Neural cell (in vitro differentiated cells): ENCODE measurements at regions not wholly inside any gene's neighbourhood (a gene's known extent, or its start where the extent isn't known, plus 50 kb on each side); places are given as distances from the start of the nearest gene placed in this dataset.
"Not testable (repeated sequence)": the region's sequence is repeated elsewhere in the genome, so short reads cannot be mapped to it uniquely, and the experiment has no call there.

Experiments
- H2AFZ ChIP-seq: fragments of 200-600, 300-800 bp; sonication (generic), shearing (Covaris generic); 2 replicates; pipeline ENCODE4 v1.6.0; 2014; ENCODE audit warnings: low read depth, mild to moderate bottlenecking, antibody characterized with exemption, low read length, moderate library complexity
- H3F3A ChIP-seq: fragments of 200-600 bp; shearing (Covaris generic); 2 replicates; pipeline ENCODE4 v1.6.1; 2016; ENCODE audit warnings: mild to moderate bottlenecking, moderate library complexity, mixed read lengths, antibody characterized with exemption, low read length; ENCODE audit not compliant: insufficient read depth, poor library complexity, severe bottlenecking
- H3K27ac ChIP-seq: fragments of 200-600, 300-800 bp; sonication (generic), shearing (Covaris generic); 2 replicates; pipeline ENCODE4 v1.5.1; 2014; ENCODE audit warnings: mild to moderate bottlenecking, low read length, moderate library complexity
- H3K27me3 ChIP-seq: fragments of 300-800, 200-600 bp; sonication (generic), shearing (Covaris generic); 2 replicates; pipeline ENCODE4 v1.6.0; 2014; ENCODE audit warnings: mild to moderate bottlenecking, low read depth, low read length, moderate library complexity; ENCODE audit not compliant: insufficient read depth
- H3K36me3 ChIP-seq: fragments of 300-800, 200-600 bp; sonication (generic), shearing (Covaris generic); 2 replicates; pipeline ENCODE4 v1.5.1; 2014; ENCODE audit warnings: mild to moderate bottlenecking, antibody characterized with exemption, low read length, moderate library complexity; ENCODE audit not compliant: insufficient read depth
- H3K4me2 ChIP-seq: fragments of 300-800, 200-600 bp; sonication (generic), shearing (Covaris generic); 2 replicates; pipeline ENCODE4 v1.6.0; 2014; ENCODE audit warnings: mild to moderate bottlenecking, low read length
- H3K4me3 ChIP-seq: fragments of 300-800, 200-600 bp; sonication (generic), shearing (Covaris generic); 2 replicates; pipeline ENCODE4 v1.5.1; 2014; ENCODE audit warnings: mild to moderate bottlenecking, low read length, moderate library complexity
- H3K79me2 ChIP-seq: fragments of 200-600 bp; shearing (Covaris generic); replicated peaks from 2 replicates; pipeline ENCODE4 v1.6.0; 2014; ENCODE audit warnings: mild to moderate bottlenecking, low read length, moderate library complexity; ENCODE audit not compliant: insufficient read depth
- H3K9ac ChIP-seq: fragments of 300-800, 200-600 bp; sonication (generic), shearing (Covaris generic); 2 replicates; pipeline ENCODE4 v1.6.1; 2016; ENCODE audit warnings: mild to moderate bottlenecking, low read length, mixed read lengths
- H3K9me2 ChIP-seq: fragments of 200-600 bp; shearing (Covaris generic); 2 replicates; pipeline ENCODE4 v1.6.1; 2016; ENCODE audit warnings: mild to moderate bottlenecking, low read length, mixed read lengths; ENCODE audit not compliant: insufficient read depth
- H3K9me3 ChIP-seq: fragments of 200-600, 300-800 bp; sonication (generic), shearing (Covaris generic); 2 replicates; pipeline ENCODE4 v1.6.1; 2016; ENCODE audit warnings: mild to moderate bottlenecking, mixed run types, low read length, moderate library complexity, mixed read lengths
- H4K20me1 ChIP-seq: fragments of 200-600 bp; shearing (Covaris generic); 2 replicates; pipeline ENCODE4 v1.6.1; 2016; ENCODE audit warnings: mild to moderate bottlenecking, mixed run types; ENCODE audit not compliant: insufficient read depth

GRCh38 chr9:62804314-62804713 is 1614.5 kb downstream of the SPATA31A7 start:
- not testable (repeated sequence) for H3K9ac ChIP-seq, H3K4me3 ChIP-seq, H3K79me2 ChIP-seq, H2AFZ ChIP-seq, H3F3A ChIP-seq, H4K20me1 ChIP-seq, H3K27ac ChIP-seq, H3K9me2 ChIP-seq, H3K4me2 ChIP-seq, H3K36me3 ChIP-seq, H3K9me3 ChIP-seq
- H3K27me3 ChIP-seq: peaks cover 66% of the 10 kb centered on the region

DNA sequence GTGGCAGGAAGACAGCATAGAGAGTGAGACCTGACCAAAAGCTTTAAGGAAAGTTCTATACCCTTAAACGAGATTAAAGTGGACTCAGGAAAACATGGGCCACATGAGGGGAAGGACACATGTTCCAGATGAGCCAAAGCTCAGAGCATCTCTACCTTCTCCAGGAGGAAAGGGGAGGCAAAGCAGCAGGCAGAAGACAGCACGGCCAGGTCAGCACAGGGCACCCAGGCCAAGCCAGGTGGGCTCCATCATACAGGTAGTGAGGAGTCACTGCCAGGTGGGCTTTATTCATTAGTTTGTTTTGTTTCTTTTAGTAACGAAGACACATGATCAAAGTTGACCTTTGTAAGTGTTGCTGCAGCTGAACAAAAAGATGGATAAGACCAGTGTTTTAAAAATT is 1617.6 kb downstream of the SPATA31A7 start:
- not testable (repeated sequence) for H3K79me2 ChIP-seq, H3K9me3 ChIP-seq, H4K20me1 ChIP-seq, H3F3A ChIP-seq, H3K36me3 ChIP-seq, H2AFZ ChIP-seq, H3K27ac ChIP-seq, H3K4me3 ChIP-seq, H3K4me2 ChIP-seq, H3K9ac ChIP-seq, H3K9me2 ChIP-seq
- H3K27me3 ChIP-seq: peaks cover 35% of the 10 kb centered on the region

GRCh38 chr9:62808081-62808480 is 1618.2 kb downstream of the SPATA31A7 start:
- not testable (repeated sequence) for H3K27ac ChIP-seq
- peaks cover 29% of the 10 kb centered on the region for H3K27me3 ChIP-seq

GRCh38 chr9:62810318-62810717 is 1620.5 kb downstream of the SPATA31A7 start:
- not testable (repeated sequence) for H3K9me3 ChIP-seq, H3K27ac ChIP-seq, H4K20me1 ChIP-seq, H3K4me3 ChIP-seq, H3K4me2 ChIP-seq, H3K36me3 ChIP-seq, H3F3A ChIP-seq, H2AFZ ChIP-seq, H3K9ac ChIP-seq, H3K9me2 ChIP-seq, H3K79me2 ChIP-seq
- H3K27me3 ChIP-seq: peaks cover 14% of the 10 kb centered on the region

More at GRCh38 chr9:62808081-62808480, 1618.2 kb downstream of the SPATA31A7 start:
- not testable (repeated sequence) for H3K79me2 ChIP-seq, H2AFZ ChIP-seq, H3K9me2 ChIP-seq, H3K4me3 ChIP-seq, H3F3A ChIP-seq, H4K20me1 ChIP-seq, H3K4me2 ChIP-seq, H3K9me3 ChIP-seq, H3K36me3 ChIP-seq, H3K9ac ChIP-seq

DNA sequence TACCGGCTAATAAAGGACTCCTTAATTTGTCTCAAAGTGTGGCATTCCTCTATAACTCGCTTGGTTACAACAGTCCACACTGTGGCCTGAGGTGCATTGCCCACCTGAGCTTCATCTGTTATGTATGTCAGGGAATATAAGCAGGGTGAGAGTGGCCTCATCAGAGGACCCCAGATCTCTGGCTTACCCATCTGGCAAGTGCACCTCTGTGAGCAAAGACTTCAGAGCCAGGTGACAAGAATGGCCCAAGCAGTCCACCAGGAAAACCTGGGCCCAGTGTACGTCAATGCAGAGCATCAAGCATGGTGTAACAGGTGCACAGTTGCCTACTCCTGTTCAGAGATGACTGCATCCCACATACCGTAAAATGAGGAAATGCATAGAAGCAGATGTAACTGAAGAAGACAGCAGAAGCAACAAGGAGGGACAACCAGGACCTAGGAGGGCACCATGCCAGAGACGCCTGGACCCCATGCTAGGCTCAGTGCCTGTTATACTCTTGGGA is 1621.0 kb downstream of the SPATA31A7 start:
- not testable (repeated sequence) for H3K27me3 ChIP-seq, H3K27ac ChIP-seq, H3K36me3 ChIP-seq, H3K9ac ChIP-seq, H4K20me1 ChIP-seq, H3K4me3 ChIP-seq, H2AFZ ChIP-seq, H3K79me2 ChIP-seq, H3K4me2 ChIP-seq, H3K9me2 ChIP-seq, H3K9me3 ChIP-seq, H3F3A ChIP-seq

DNA sequence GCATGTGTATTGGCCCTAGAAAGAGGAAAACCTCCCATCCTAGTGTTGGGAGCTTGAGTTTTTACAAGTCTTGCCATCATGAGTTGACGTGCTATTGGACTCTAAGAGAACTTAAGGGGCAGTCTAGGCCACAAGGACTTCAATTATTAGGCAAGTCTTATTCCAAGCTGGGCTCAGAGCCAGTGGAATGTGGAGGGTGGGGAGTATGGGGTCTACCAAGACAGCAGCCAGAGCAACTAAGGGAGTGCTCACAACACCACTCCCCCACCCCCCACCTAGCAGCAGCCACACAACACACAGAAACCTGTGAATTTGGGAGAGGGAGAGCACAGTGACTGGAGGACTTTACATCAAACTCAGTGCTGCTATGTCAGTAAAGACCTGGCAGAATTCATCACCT is 1625.6 kb downstream of the SPATA31A7 start:
- not testable (repeated sequence) for H3F3A ChIP-seq, H3K4me2 ChIP-seq, H3K9ac ChIP-seq, H4K20me1 ChIP-seq, H2AFZ ChIP-seq, H3K9me2 ChIP-seq, H3K27ac ChIP-seq, H3K27me3 ChIP-seq, H3K36me3 ChIP-seq, H3K4me3 ChIP-seq, H3K79me2 ChIP-seq, H3K9me3 ChIP-seq

GRCh38 chr9:62816331-62816730 is 1626.5 kb downstream of the SPATA31A7 start:
- not testable (repeated sequence) for H3K79me2 ChIP-seq, H3F3A ChIP-seq, H3K9me3 ChIP-seq, H2AFZ ChIP-seq, H3K27ac ChIP-seq, H3K4me2 ChIP-seq, H4K20me1 ChIP-seq, H3K9ac ChIP-seq, H3K4me3 ChIP-seq, H3K36me3 ChIP-seq, H3K27me3 ChIP-seq, H3K9me2 ChIP-seq

DNA sequence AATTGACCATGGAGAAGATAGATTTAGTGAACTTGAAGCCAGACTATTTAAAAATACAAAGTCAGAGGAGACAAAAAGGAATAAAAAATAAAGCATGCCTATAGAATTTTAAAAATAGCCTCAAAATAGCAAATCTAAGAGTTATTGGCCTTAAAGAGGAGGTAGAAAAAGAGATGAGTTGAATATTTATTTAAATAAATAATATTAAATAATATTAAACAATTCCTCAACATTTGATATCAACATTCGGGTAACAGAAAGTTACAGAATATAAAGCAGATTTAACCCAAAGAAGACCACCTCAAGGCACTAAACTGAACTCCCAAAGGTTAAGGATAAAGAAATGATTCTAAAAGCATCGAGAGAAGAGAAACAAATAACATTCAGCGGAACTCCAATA is 1627.4 kb downstream of the SPATA31A7 start:
- H3K9ac ChIP-seq, H3F3A ChIP-seq, H3K27ac ChIP-seq, H3K9me3 ChIP-seq, H3K36me3 ChIP-seq, H3K27me3 ChIP-seq, H3K79me2 ChIP-seq, H3K4me2 ChIP-seq, H3K9me2 ChIP-seq, H2AFZ ChIP-seq, H3K4me3 ChIP-seq, H4K20me1 ChIP-seq: not testable (repeated sequence)
